ENCODE measurements at regions not wholly inside any gene's neighbourhood (a gene's known extent, or its start where the extent isn't known, plus 50 kb on each side); places are given as distances from the start of the nearest gene placed in this dataset.

DNA sequence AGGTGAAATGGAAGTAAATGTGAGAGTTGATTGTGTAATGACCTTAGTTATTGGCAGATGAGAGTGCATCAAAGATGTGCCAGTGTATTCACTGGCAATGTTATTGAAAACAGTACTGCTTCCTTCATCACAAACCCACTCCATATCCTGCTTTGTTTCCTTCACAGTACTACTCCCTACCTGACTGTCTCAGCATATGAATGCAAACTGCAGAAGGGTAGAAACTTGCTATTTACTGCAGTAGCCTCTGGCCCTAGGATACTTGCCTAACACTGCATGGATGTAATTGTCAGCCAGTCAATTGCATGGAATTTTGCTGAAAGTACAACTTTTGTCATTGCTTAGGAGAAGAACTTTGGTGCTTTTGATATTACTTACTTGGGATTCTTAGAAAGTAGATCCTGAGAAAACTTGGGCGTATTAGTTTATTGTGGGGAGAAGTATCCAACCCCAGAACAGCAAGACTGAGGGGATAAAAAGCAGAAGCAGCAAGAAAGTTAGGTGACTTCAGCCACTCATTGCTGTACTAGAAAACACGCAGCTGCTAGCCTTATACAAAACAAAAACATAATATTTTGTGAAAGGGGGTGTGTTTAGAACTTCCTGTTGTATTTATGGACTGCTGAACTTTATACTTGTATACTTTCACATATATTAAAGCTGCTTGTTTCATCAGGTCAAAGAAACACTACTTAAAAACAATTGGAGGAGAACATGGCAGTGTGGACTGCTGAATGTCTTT, 219.0 kb downstream of the CCNG2 start:
- H3K36me3 Mint-ChIP-seq (ENCODE audit: low read depth) = no peaks in the 10 kb centered on the region
- H3K4me3 Mint-ChIP-seq = no peak overlapping the region
- no peaks in the 10 kb centered on the region for H3K9me3 Mint-ChIP-seq
- H3K27ac Mint-ChIP-seq = no peak overlapping the region
- TF ChIP-seq, protein P1, sequence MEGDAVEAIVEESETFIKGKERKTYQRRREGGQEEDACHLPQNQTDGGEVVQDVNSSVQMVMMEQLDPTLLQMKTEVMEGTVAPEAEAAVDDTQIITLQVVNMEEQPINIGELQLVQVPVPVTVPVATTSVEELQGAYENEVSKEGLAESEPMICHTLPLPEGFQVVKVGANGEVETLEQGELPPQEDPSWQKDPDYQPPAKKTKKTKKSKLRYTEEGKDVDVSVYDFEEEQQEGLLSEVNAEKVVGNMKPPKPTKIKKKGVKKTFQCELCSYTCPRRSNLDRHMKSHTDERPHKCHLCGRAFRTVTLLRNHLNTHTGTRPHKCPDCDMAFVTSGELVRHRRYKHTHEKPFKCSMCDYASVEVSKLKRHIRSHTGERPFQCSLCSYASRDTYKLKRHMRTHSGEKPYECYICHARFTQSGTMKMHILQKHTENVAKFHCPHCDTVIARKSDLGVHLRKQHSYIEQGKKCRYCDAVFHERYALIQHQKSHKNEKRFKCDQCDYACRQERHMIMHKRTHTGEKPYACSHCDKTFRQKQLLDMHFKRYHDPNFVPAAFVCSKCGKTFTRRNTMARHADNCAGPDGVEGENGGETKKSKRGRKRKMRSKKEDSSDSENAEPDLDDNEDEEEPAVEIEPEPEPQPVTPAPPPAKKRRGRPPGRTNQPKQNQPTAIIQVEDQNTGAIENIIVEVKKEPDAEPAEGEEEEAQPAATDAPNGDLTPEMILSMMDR (IDR thresholded peaks at IDR 0.05; ENCODE audit: unreplicated experiment in 3 of 3) = no peak
- no peaks in the 10 kb centered on the region for H3K4me1 Mint-ChIP-seq
- H3K27me3 Mint-ChIP-seq (ENCODE audit: low read depth) = no peaks in the 10 kb centered on the region

DNA sequence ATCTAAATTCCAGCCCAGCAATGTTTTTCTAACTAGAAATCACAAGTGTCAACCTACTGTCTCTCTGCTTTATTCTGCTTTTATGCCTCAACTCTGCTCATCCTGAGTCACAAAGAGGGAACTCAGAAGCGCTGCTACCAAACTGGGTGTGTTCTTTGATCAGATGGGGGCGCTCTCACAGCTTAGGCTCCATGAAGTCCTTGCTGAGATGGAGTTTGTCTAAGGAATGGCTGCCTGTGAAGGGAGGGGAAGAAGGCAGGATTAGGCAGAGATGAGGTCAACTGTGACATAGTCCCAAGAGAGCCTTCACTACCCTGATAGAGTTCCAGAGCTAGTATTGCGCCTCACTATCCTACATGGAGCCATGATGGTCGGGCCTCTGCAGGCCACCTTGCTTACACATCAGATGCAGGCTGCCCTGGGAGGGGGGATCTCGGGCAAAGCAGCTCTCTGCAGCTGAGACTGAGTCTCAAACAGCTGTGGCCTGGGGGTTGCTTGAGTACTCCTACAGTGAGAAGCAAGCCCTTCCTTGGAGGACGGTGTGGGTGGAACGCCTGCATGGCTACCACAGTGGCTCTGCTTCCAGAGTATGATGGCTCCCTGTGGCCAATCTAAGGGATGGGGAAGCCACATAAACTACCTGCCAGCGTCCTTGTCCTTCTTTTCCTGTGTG, 219.9 kb downstream of the CCNG2 start:
- Mint-ChIP-seq H3K4me3 (no peak overlapping the region), H3K27ac (no peak overlapping the region), H3K36me3 (ENCODE audit: low read depth) (no peaks in the 10 kb centered on the region), H3K4me1 (no peaks in the 10 kb centered on the region), H3K27me3 (ENCODE audit: low read depth) (no peaks in the 10 kb centered on the region), H3K9me3 (no peaks in the 10 kb centered on the region)
- TF ChIP-seq, protein P1 (IDR thresholded peaks at IDR 0.05; ENCODE audit: unreplicated experiment in 3 of 3) = no peak

DNA sequence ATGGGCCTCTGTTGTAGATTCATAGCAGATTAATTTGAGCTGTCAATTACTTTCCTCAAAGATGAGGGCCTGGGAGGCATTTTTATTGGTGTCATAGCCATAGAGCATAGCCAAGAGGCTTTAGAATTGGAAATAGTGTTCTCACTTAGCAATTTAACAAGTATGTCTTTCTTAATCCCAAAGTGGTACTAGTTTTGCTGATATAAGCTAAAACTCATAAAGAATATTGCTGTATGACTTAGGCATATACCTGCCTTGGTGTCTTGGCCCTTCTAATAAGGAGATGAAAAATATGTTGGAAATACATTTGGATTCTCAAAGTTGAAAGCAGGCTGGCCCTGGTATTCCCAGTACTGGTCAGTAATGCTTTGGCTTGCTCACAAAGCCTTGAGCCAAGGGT, 221.5 kb upstream of the CXCL13 start:
- no peaks in the 10 kb centered on the region for H3K36me3 Mint-ChIP-seq (ENCODE audit: low read depth)
- H3K27me3 Mint-ChIP-seq (ENCODE audit: low read depth) = no peaks in the 10 kb centered on the region
- peaks cover 4% of the 10 kb centered on the region for H3K9me3 Mint-ChIP-seq
- H3K27ac Mint-ChIP-seq = no peak overlapping the region
- TF ChIP-seq, protein P1 (IDR thresholded peaks at IDR 0.05; ENCODE audit: unreplicated experiment in 3 of 3) = no peak
- H3K4me1 Mint-ChIP-seq = no peaks in the 10 kb centered on the region
- H3K4me3 Mint-ChIP-seq = no peak overlapping the region

DNA sequence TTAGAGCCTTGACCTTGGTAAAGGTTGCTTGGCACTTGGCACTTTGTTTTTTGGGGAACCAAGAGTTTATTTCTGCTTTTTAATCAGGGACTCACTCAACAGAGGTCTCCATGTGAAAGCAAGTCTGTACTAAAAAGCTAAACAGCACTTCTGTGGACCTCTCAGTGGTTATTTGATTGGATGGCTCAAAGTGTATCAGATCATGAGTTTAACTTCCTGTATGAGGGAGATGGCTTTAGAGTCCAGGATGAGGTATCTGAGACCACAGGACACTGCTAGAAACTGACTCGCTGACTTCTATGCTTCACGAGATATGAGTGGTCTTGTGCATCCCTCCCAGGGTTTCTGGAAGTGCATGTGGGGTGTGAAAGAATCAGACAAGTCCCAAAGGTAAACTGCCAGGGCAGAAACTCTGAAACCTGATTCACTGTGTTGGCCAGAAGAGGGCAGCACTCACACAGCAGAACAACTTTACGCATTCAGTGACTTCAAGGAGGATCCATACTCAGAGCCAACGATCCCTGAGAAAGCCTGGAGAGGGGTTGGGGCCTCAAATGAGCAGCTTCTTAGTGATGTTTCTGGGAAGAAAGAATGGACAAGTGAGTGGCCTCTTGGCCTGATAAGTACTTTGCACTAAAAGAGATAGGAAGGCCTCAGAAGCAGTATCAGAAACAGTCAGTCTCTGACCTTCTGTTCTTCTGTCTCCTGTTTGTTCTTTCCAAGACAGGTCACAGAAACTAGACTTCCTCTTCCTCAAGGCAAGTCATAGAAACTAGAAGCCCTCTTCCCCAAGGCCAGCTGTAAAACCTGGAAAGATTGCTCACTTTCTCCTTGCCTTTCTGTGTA, 220.3 kb upstream of the CXCL13 start:
- H3K9me3 Mint-ChIP-seq = peaks cover 4% of the 10 kb centered on the region
- no peak overlapping the region for H3K4me3 Mint-ChIP-seq
- H3K27ac Mint-ChIP-seq = no peak overlapping the region
- TF ChIP-seq, protein P1 (IDR thresholded peaks at IDR 0.05; ENCODE audit: unreplicated experiment in 3 of 3) = peak; percentile 74 to 82 (median 76)
- H3K36me3 Mint-ChIP-seq (ENCODE audit: low read depth) = no peaks in the 10 kb centered on the region
- peaks cover 4% of the 10 kb centered on the region for H3K27me3 Mint-ChIP-seq (ENCODE audit: low read depth)
- H3K4me1 Mint-ChIP-seq = peaks cover 4% of the 10 kb centered on the region

DNA sequence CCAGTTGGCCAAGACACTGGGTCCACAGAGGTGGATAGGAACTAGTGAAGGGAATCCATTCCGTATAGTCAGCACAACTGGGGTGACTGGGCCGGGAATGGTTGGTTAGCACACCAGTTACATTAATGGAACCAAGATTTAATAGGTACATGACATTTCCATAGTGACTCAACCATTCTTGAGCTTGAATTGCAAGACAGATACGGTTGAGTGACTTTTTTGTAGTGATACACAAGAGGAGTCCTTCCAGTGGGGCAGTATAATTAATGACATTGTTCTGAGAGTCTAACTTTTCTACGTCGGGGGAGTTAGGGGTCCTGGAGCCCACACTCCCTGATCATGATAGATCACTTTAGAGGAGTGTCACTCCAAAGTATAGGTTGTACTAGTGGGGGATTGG, 211.6 kb upstream of the CXCL13 start:
- Mint-ChIP-seq H3K4me1 (peaks cover 7% of the 10 kb centered on the region), H3K27me3 (ENCODE audit: low read depth) (peaks cover 4% of the 10 kb centered on the region), H3K9me3 (no peaks in the 10 kb centered on the region), H3K27ac (no peak overlapping the region), H3K36me3 (ENCODE audit: low read depth) (no peaks in the 10 kb centered on the region), H3K4me3 (no peak overlapping the region)
- TF ChIP-seq, protein P1 (IDR thresholded peaks at IDR 0.05; ENCODE audit: unreplicated experiment in 3 of 3) = no peak
